Natural killer cell (primary cell): ENCODE measurements at regions not wholly inside any gene's neighbourhood (a gene's known extent, or its start where the extent isn't known, plus 50 kb on each side); places are given as distances from the start of the nearest gene placed in this dataset.
"Not testable (repeated sequence)": the region's sequence is repeated elsewhere in the genome, so short reads cannot be mapped to it uniquely, and the experiment has no call there.

Experiments used
- ATAC-seq, 3 donors: fragments of 150-1000 bp in 2 of 3; fragments of 200-7000 bp in 1 of 3; cut with Tn5 transposase; 1 replicate in 1 of 3; 2 replicates in 2 of 3; pipeline ENCODE4 v1.10.0; 2021; ENCODE audit warnings: mild to moderate bottlenecking in 2 of 3, moderate library complexity in 2 of 3
- DNase-seq, 2 donors: peaks; one replicate each; pipeline versions ENCODE4 v3.0.0 to v3.0.0-alpha.2; 2013 to 2021; ENCODE audit warnings: mixed read lengths in 1 of 2
- H3K27ac ChIP-seq: one replicate; pipeline ENCODE4 v1.5.1; 2013; ENCODE audit warnings: mild to moderate bottlenecking, low read length
- H3K27me3 ChIP-seq: one replicate; pipeline ENCODE4 v1.6.1; 2013; ENCODE audit warnings: low read length; ENCODE audit not compliant: control insufficient read depth, insufficient read depth
- H3K36me3 ChIP-seq: one replicate; pipeline ENCODE4 v1.6.1; 2013; ENCODE audit warnings: low read length; ENCODE audit not compliant: control insufficient read depth, insufficient read depth
- H3K4me1 ChIP-seq: one replicate; pipeline ENCODE4 v1.6.1; 2013; ENCODE audit warnings: low read length; ENCODE audit not compliant: control insufficient read depth, insufficient read depth
- H3K4me3 ChIP-seq: one replicate; pipeline ENCODE4 v1.5.1; 2013; ENCODE audit warnings: low read length
- H3K9me3 ChIP-seq: one replicate; pipeline ENCODE4 v1.6.1; 2013; ENCODE audit warnings: low read length; ENCODE audit not compliant: control insufficient read depth, insufficient read depth
- H3K27ac Mint-ChIP-seq, 2 donors: one replicate each; pipeline ENCODE4 v1.8.0; 2022; ENCODE audit warnings: mild to moderate bottlenecking in 2 of 2, mixed read lengths in 2 of 2, moderate library complexity in 1 of 2
- H3K27me3 Mint-ChIP-seq, 2 donors: one replicate each; pipeline ENCODE4 v1.8.0; 2022; ENCODE audit warnings: low read depth in 2 of 2, mixed read lengths in 2 of 2
- H3K36me3 Mint-ChIP-seq: one replicate; pipeline ENCODE4 v1.8.0; 2022; ENCODE audit warnings: mixed read lengths
- H3K4me1 Mint-ChIP-seq, 2 donors: one replicate each; pipeline ENCODE4 v1.8.0; 2022; ENCODE audit warnings: mixed read lengths in 2 of 2
- H3K4me3 Mint-ChIP-seq: one replicate; pipeline ENCODE4 v1.8.0; 2022; ENCODE audit warnings: mild to moderate bottlenecking, moderate library complexity, mixed read lengths
- H3K9me3 Mint-ChIP-seq, 2 donors: one replicate each; pipeline ENCODE4 v1.8.0; 2022; ENCODE audit warnings: mixed read lengths in 2 of 2
- WGBS: methylation state at CpG from one replicate; pipeline ENCODE4 v1.1.7; 2013; ENCODE audit warnings: missing lambda C conversion rate; ENCODE audit not compliant: insufficient coverage; 5-methylcytosine and 5-hydroxymethylcytosine counted together
- intact Hi-C: fragments of 100-400 bp; cut with micrococcal nuclease; formaldehyde crosslinking; loops from one replicate; pipeline ENCODE4 v1.14.2; 2022
- TF ChIP-seq, protein P1 (sequence below): fragments of 200-600 bp; IDR thresholded peaks from one replicate; pipeline ENCODE4 v1.8.0; 2022; ENCODE audit warnings: antibody characterized with exemption

- Histone ChIP-seq H3K4me3 (no peak overlapping the region), H3K4me1 (no peaks in the 10 kb centered on the region), H3K36me3 (no peaks in the 10 kb centered on the region), H3K27me3 (no peaks in the 10 kb centered on the region), H3K27ac (no peak overlapping the region), H3K9me3 (no peaks in the 10 kb centered on the region)
- ATAC-seq (no peak), DNase-seq (no peak)
- 65% methylated on average over 5 of the region's 5 CpGs for WGBS
- TF ChIP-seq, protein P1, sequence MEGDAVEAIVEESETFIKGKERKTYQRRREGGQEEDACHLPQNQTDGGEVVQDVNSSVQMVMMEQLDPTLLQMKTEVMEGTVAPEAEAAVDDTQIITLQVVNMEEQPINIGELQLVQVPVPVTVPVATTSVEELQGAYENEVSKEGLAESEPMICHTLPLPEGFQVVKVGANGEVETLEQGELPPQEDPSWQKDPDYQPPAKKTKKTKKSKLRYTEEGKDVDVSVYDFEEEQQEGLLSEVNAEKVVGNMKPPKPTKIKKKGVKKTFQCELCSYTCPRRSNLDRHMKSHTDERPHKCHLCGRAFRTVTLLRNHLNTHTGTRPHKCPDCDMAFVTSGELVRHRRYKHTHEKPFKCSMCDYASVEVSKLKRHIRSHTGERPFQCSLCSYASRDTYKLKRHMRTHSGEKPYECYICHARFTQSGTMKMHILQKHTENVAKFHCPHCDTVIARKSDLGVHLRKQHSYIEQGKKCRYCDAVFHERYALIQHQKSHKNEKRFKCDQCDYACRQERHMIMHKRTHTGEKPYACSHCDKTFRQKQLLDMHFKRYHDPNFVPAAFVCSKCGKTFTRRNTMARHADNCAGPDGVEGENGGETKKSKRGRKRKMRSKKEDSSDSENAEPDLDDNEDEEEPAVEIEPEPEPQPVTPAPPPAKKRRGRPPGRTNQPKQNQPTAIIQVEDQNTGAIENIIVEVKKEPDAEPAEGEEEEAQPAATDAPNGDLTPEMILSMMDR = no peak
- Mint-ChIP-seq H3K27me3 (peaks cover 2 to 10% of the 10 kb centered on the region in 2 donors), H3K36me3 (no peaks in the 10 kb centered on the region), H3K4me1 (no peaks in the 10 kb centered on the region), H3K4me3 (no peak overlapping the region), H3K27ac (no peak overlapping the region), H3K9me3 (no peaks in the 10 kb centered on the region)
- intact Hi-C loops = no loop called here
Measured at GRCh38 chr4:22597471-22597870, 81.6 kb upstream of the ADGRA3 start.

DNA sequence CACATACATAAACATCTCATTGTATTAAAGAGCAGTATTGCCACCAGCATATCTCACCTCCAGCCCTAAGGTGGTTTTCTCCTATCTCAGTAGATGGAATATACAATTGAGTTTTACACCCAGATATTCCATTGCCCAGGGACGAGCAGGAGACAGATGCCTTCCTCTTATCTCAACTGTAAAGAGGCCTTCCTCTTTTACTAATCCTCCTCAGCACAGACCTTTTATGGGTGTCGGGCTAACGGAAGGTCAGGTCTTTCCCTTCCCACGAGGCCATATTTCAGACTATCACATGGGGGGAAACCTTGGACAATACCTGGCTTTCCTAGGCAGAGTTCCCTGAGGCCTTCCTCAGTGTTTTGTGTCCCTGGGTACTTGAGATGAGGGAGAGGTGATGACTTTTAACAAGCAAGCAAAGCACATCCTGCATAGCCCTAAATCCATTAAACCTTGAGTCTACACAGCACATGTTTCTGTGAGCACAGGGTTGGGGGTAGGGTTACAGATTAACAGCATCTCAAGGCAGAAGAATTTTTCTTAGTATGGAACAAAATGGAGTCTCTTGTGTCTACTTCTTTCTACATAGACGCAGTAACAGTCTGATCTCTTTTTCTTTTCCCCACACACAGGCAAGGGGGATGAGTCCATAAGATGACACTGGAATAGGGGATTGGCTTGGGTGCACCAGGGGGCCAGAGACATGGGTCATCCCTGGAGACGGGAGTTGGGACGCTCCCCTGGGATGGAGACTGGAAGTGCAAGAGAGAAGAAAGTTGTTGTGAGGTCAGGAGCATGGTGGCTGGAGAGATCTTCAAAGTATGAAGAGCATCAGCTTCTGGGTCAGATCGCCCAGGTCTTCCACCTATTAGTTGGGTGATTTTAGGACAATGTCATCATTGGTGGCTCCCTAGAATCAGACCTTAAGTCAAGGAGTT lies 82.5 kb upstream of the ADGRA3 start:
- H3K4me3 Mint-ChIP-seq, DNase-seq, H3K9me3 ChIP-seq, H3K4me1 Mint-ChIP-seq, H3K36me3 ChIP-seq, H3K36me3 Mint-ChIP-seq, H3K27ac Mint-ChIP-seq, H3K27me3 Mint-ChIP-seq, H3K27me3 ChIP-seq, intact Hi-C loops, H3K27ac ChIP-seq, ATAC-seq, H3K4me1 ChIP-seq, H3K9me3 Mint-ChIP-seq, H3K4me3 ChIP-seq: not testable (repeated sequence)
- WGBS = 64% methylated on average over 7 of the region's 8 CpGs

DNA sequence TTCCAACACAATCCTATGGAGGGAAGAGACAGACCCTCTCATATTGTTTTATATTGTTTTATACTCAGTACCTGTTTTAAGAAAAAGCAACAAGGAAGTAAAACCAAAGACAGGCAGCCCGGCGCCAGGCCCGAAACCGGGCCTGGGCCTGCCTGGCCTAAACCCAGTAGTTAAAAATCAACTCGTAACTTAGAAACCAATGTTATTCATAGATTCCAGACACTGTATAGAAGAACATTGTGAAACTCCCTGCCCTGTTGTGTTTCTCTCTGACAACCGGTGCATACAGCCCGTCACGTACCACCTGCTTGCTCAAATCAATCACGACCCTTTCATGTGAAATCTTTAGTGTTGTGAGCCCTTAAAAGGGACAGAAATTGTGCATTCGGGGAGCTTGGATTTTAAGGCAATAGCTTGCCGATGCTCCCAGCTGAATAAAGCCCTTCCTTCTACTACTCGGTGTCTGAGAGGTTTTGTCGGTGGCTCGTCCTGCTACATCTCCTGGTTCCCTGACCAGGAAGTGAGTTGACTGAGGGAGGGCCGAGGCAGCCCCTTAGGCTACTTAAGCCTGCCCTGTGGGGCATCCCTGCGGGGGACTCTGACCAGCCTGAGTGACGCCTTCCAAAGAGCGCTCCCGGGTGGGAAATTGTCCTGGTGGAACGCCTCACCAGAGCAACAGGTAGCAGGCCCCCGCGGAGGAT lies 83.5 kb upstream of the ADGRA3 start:
- H3K9me3 ChIP-seq, H3K27me3 ChIP-seq, H3K36me3 Mint-ChIP-seq, H3K4me3 Mint-ChIP-seq, H3K36me3 ChIP-seq, ATAC-seq, H3K27me3 Mint-ChIP-seq, H3K27ac ChIP-seq, DNase-seq, H3K4me1 ChIP-seq, H3K9me3 Mint-ChIP-seq, intact Hi-C loops, H3K4me1 Mint-ChIP-seq, H3K4me3 ChIP-seq, H3K27ac Mint-ChIP-seq: not testable (repeated sequence)
- 82% methylated on average over 16 of the region's 22 CpGs for WGBS

DNA sequence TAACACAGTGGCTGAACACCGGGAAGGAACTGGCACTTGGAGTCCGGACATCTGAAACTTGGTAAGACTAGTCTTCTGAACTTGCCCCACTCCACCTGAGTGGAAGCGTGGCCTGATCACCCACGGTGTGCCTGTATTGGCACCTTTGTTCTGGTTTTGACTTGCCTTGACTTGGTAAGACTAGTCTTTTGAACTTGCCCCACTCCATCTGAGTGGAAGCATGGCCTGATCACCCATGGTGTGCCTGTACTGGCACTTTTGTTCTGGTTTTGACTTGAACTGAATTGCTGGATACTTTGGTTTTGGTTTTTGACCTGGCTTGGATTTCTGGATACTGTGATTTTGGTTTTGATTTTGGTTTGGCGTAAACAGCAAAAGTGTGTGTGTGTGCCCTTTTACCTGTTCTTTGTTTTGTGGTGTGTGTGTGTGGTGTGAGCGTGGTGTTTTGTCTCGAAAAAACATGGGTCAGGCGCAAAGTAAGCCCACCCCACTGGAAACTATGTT lies 84.1 kb upstream of the ADGRA3 start:
- H3K36me3 ChIP-seq, H3K36me3 Mint-ChIP-seq, H3K27ac ChIP-seq, ATAC-seq, H3K4me3 Mint-ChIP-seq, H3K27me3 Mint-ChIP-seq, DNase-seq, intact Hi-C loops, H3K27ac Mint-ChIP-seq, H3K4me1 Mint-ChIP-seq, H3K9me3 Mint-ChIP-seq, H3K9me3 ChIP-seq, H3K4me1 ChIP-seq, H3K27me3 ChIP-seq, H3K4me3 ChIP-seq: not testable (repeated sequence)
- 90% methylated on average over 7 of the region's 8 CpGs for WGBS

DNA sequence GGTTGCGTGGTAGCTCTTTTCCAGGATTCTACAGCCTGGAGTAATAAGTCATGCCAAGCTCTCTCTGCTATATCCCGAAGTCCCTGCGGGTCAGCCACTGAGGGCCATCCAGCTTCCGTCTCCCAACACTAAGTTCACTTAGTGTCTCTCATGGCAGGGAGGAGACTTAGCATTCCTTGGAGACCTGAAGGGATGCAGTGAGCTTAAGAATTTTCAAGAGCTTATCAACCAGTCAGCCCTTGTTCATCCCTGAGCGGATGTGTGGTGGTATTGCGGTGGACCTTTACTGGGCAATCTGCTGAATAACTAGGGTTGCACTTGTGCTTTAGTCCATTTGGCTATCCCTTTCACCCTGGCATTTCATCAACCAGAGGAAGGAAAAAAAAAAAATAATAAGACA lies 85.8 kb upstream of the ADGRA3 start:
- H3K4me3 ChIP-seq, H3K27me3 ChIP-seq, H3K27me3 Mint-ChIP-seq, DNase-seq, intact Hi-C loops, H3K4me1 Mint-ChIP-seq, H3K27ac ChIP-seq, H3K4me1 ChIP-seq, H3K9me3 ChIP-seq, H3K4me3 Mint-ChIP-seq, ATAC-seq, H3K27ac Mint-ChIP-seq, H3K36me3 ChIP-seq, H3K9me3 Mint-ChIP-seq, H3K36me3 Mint-ChIP-seq: not testable (repeated sequence)
- WGBS = 92% methylated on average over 6 of the region's 6 CpGs
